ENCODE measurements at regions not wholly inside any gene's neighbourhood (a gene's known extent, or its start where the extent isn't known, plus 50 kb on each side); places are given as distances from the start of the nearest gene placed in this dataset.

DNA sequence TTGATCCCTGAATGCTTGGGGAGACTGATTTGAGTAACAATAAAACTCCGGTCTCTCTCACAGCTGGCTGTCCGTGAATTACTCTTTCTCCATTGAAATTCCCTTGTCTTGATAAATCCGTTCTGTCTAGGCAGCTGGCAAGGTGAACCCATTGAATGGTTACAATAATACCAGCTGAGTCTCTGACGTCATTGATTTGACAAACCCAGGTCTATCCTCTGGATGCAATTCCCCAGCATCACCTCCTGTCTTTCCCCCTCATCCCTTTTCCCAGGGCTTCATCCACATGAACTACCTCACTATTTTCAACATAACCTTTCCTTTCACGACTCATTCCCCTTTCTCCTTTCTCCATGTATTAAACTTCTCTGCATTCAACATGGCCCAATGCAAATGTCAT lies 98.7 kb upstream of the TMEM132C start:
- in situ Hi-C loops (cut with HindIII; ENCODE audit: low pct_ligation_motif_present, low sequenced_read_pairs), result no loop called here
- TF ChIP-seq, protein P1, sequence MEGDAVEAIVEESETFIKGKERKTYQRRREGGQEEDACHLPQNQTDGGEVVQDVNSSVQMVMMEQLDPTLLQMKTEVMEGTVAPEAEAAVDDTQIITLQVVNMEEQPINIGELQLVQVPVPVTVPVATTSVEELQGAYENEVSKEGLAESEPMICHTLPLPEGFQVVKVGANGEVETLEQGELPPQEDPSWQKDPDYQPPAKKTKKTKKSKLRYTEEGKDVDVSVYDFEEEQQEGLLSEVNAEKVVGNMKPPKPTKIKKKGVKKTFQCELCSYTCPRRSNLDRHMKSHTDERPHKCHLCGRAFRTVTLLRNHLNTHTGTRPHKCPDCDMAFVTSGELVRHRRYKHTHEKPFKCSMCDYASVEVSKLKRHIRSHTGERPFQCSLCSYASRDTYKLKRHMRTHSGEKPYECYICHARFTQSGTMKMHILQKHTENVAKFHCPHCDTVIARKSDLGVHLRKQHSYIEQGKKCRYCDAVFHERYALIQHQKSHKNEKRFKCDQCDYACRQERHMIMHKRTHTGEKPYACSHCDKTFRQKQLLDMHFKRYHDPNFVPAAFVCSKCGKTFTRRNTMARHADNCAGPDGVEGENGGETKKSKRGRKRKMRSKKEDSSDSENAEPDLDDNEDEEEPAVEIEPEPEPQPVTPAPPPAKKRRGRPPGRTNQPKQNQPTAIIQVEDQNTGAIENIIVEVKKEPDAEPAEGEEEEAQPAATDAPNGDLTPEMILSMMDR (IDR thresholded peaks at IDR 0.05; ENCODE audit: low read depth, low read length, missing control alignments), result no peak
- no peak overlapping the region for H3K4me3 ChIP-seq (ENCODE audit: low read depth, low read length)
- no peaks in the 10 kb centered on the region for H3K36me3 ChIP-seq (replicated peaks)
- H3K27ac ChIP-seq, result no peak overlapping the region
- no peak for DNase-seq
- no peaks in the 10 kb centered on the region for H3K27me3 ChIP-seq (replicated peaks)

DNA sequence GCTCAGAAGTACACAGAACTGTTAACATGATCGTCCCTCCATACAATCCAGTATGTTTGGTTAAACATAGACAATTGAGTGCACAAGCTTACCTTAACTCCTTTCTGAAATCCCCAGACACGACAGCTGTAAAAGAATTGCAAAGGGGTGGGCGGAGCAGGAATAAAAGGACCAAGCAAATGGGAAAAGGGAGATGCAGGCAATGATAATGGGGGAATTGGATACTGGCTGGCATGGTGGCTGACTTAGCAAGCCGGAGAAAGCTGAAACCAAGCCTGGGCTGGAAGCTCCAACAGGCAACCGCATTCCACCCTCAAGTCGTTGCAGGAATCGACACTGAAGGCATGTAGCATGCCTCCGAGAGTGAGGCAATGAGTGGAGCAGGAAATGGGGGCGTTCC lies 96.8 kb upstream of the TMEM132C start:
- no peak for DNase-seq
- Histone ChIP-seq H3K27me3 (replicated peaks) (no peaks in the 10 kb centered on the region), H3K36me3 (replicated peaks) (no peaks in the 10 kb centered on the region), H3K4me3 (ENCODE audit: low read depth, low read length) (no peak overlapping the region), H3K27ac (no peak overlapping the region)
- TF ChIP-seq, protein P1 (IDR thresholded peaks at IDR 0.05; ENCODE audit: low read depth, low read length, missing control alignments), result no peak
- in situ Hi-C loops (cut with HindIII; ENCODE audit: low pct_ligation_motif_present, low sequenced_read_pairs), result no loop called here

DNA sequence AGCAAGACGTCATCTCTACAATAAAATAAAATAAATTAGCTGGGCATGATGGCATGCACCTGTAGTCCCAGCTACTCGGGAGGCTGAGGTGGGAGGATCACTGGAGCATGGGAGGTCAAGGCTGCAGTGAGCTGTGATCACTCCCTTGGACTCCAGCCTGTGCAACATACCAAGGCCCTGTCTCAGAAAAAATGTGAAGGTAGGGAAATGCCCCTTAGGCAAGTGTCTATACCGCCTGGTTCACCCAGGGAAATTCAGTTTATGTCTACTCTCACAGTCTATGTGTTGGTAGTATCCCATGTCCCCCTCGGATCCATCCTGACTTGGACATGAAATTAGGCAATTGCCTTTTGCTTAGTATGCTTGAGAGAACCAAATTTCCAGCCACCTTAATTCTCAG lies 88.4 kb upstream of the TMEM132C start:
- in situ Hi-C loops (cut with HindIII; ENCODE audit: low pct_ligation_motif_present, low sequenced_read_pairs), result no loop called here
- Histone ChIP-seq H3K4me3 (ENCODE audit: low read depth, low read length) (no peak overlapping the region), H3K27ac (no peak overlapping the region), H3K27me3 (replicated peaks) (no peaks in the 10 kb centered on the region), H3K36me3 (replicated peaks) (no peaks in the 10 kb centered on the region)
- TF ChIP-seq, protein P1 (IDR thresholded peaks at IDR 0.05; ENCODE audit: low read depth, low read length, missing control alignments), result no peak
- no peak for DNase-seq

DNA sequence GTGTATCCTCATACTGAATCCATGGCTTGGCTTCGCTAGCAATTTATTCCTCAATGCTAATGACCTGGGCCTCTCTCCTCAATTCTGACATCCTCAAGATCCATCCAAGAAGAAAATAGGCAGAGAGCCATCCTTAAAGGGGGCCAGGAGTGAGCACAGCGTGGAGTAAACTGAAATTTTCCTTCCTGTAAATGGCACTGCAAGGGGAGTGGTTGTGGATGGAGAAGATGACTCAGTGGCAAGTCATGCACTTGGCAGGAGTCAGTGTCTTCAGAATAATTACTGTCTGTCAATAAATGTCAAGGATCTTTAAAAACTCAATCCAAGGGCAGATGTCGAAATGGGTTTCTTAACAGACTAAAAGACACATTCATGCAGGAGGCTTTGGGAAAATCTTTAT lies 88.0 kb upstream of the TMEM132C start:
- H3K4me3 ChIP-seq (ENCODE audit: low read depth, low read length), result no peak overlapping the region

DNA sequence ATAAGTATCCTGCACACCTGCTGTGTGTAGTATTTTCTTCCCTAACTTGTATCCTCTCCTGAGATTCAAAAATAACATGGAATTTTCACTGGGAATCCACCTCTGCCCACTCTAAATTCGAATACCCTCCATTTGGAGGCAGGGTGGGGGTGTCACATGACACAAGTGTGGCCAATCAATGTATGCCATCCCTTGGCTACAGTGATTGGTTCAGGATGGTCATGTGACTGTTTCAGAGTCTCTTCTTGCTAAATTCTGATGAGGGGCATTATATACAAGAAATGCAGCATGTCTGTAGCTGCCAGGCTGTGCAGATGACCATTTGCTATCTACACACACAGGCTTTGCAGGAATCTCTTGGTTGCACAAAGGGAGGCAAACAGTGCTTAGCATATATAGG lies 86.8 kb upstream of the TMEM132C start:
- H3K36me3 ChIP-seq (replicated peaks), result no peaks in the 10 kb centered on the region
- no peak for DNase-seq
- H3K27me3 ChIP-seq (replicated peaks), result no peaks in the 10 kb centered on the region
- in situ Hi-C loops (cut with HindIII; ENCODE audit: low pct_ligation_motif_present, low sequenced_read_pairs), result no loop called here
- H3K4me3 ChIP-seq (ENCODE audit: low read depth, low read length), result no peak overlapping the region
- no peak overlapping the region for H3K27ac ChIP-seq
- TF ChIP-seq, protein P1 (IDR thresholded peaks at IDR 0.05; ENCODE audit: low read depth, low read length, missing control alignments), result no peak

More for the DNA sequence above, 88.0 kb upstream of the TMEM132C start:
- H3K27me3 ChIP-seq (replicated peaks), result no peaks in the 10 kb centered on the region
- in situ Hi-C loops (cut with HindIII; ENCODE audit: low pct_ligation_motif_present, low sequenced_read_pairs), result no loop called here
- DNase-seq, result no peak
- no peaks in the 10 kb centered on the region for H3K36me3 ChIP-seq (replicated peaks)
- TF ChIP-seq, protein P1 (IDR thresholded peaks at IDR 0.05; ENCODE audit: low read depth, low read length, missing control alignments), result no peak
- H3K27ac ChIP-seq, result no peak overlapping the region

DNA sequence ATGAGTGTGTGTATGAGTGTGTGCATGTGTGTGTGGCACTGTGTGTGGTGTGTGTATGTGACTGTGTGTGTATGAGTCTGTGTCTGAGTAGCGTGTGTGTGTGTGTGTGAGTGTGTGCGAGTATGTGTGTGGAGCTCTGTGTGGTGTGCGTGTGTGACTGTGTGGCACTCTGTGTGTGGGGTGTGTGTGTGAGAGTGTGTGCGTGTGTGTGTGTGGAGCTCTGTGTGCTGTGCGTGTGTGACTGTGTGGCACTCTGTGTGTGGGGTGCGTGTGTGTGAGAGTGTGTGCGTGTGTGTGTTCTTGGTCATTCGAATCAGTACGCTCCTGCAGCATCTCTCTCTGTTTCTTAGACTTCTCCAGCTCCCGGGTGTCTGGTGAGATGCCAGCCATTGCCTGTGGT lies 76.9 kb upstream of the TMEM132C start:
- no peak overlapping the region for H3K27ac ChIP-seq
- in situ Hi-C loops (cut with HindIII; ENCODE audit: low pct_ligation_motif_present, low sequenced_read_pairs), result no loop called here
- no peak overlapping the region for H3K4me3 ChIP-seq (ENCODE audit: low read depth, low read length)
- H3K27me3 ChIP-seq (replicated peaks), result no peaks in the 10 kb centered on the region
- no peak for DNase-seq
- no peaks in the 10 kb centered on the region for H3K36me3 ChIP-seq (replicated peaks)
- TF ChIP-seq, protein P1 (IDR thresholded peaks at IDR 0.05; ENCODE audit: low read depth, low read length, missing control alignments), result no peak
